ENCODE measurements at regions not wholly inside any gene's neighbourhood (a gene's known extent, or its start where the extent isn't known, plus 50 kb on each side); places are given as distances from the start of the nearest gene placed in this dataset.
A peak's percentile ranks its signal among the peaks of the same experiment; 100 is the strongest.

- H3K9me3 Mint-ChIP-seq = peaks cover 0 to 56% (median 24%) of the 10 kb centered on the region in 7 donors
- H3K4me3 Mint-ChIP-seq = no peak overlapping the region
- ATAC-seq (ENCODE audit: low read depth in 2 of 2) (no peak), DNase-seq (no peak)
- H3K4me1 Mint-ChIP-seq = no peaks in the 10 kb centered on the region
- H3K27me3 Mint-ChIP-seq = peaks cover 0 to 15% (median 2%) of the 10 kb centered on the region in 3 donors
- no peak overlapping the region for H3K27ac Mint-ChIP-seq
- H3K36me3 Mint-ChIP-seq = no peaks in the 10 kb centered on the region
Observed at GRCh38 chr15:38153781-38154180, 98.9 kb upstream of the SPRED1 start.

- Mint-ChIP-seq H3K4me1 (no peaks in the 10 kb centered on the region), H3K36me3 (no peaks in the 10 kb centered on the region), H3K27ac (no peak overlapping the region), H3K27me3 (peaks cover 0 to 15% (median 6%) of the 10 kb centered on the region in 3 donors), H3K9me3 (peaks cover 0 to 51% (median 24%) of the 10 kb centered on the region in 7 donors), H3K4me3 (no peak overlapping the region)
- ATAC-seq (ENCODE audit: low read depth in 2 of 2) (no peak), DNase-seq (no peak)
Observed at GRCh38 chr15:38154255-38154654, 98.4 kb upstream of the SPRED1 start.

- ATAC-seq (ENCODE audit: low read depth in 2 of 2) (no peak), DNase-seq (no peak)
- Mint-ChIP-seq H3K4me1 (no peaks in the 10 kb centered on the region), H3K27ac (no peak overlapping the region), H3K4me3 (no peak overlapping the region), H3K27me3 (peaks cover 0 to 15% (median 6%) of the 10 kb centered on the region in 3 donors), H3K9me3 (peaks cover 0 to 47% (median 22%) of the 10 kb centered on the region in 7 donors), H3K36me3 (no peaks in the 10 kb centered on the region)
Observed at GRCh38 chr15:38154837-38155236, 97.8 kb upstream of the SPRED1 start.

GRCh38 chr15:38163658-38164057 lies 89.0 kb upstream of the SPRED1 start:
- Mint-ChIP-seq H3K4me3 (no peak overlapping the region), H3K36me3 (no peaks in the 10 kb centered on the region), H3K4me1 (no peaks in the 10 kb centered on the region), H3K27me3 (peaks cover 20 to 44% (median 32%) of the 10 kb centered on the region in 3 donors), H3K9me3 (peaks cover 0 to 4% (median 0%) of the 10 kb centered on the region in 7 donors), H3K27ac (no peak overlapping the region)
- no peak for DNase-seq
- no peak for ATAC-seq (ENCODE audit: low read depth in 2 of 2)

- no peak overlapping the region for H3K4me3 Mint-ChIP-seq
- peak overlapping the region in 1 of 6 donors; percentile 2 for H3K27ac Mint-ChIP-seq
- peaks cover 20 to 44% (median 28%) of the 10 kb centered on the region in 3 donors for H3K27me3 Mint-ChIP-seq
- H3K4me1 Mint-ChIP-seq = no peaks in the 10 kb centered on the region
- no peak for ATAC-seq (ENCODE audit: low read depth in 2 of 2)
- H3K9me3 Mint-ChIP-seq = peaks cover 0 to 4% (median 0%) of the 10 kb centered on the region in 7 donors
- DNase-seq = no peak
- no peaks in the 10 kb centered on the region for H3K36me3 Mint-ChIP-seq
Observed at GRCh38 chr15:38164061-38164460, 88.6 kb upstream of the SPRED1 start.

- Mint-ChIP-seq H3K36me3 (no peaks in the 10 kb centered on the region), H3K4me3 (no peak overlapping the region), H3K4me1 (no peaks in the 10 kb centered on the region), H3K27me3 (peaks cover 20 to 44% (median 27%) of the 10 kb centered on the region in 3 donors), H3K27ac (no peak overlapping the region), H3K9me3 (peaks cover 0 to 4% (median 0%) of the 10 kb centered on the region in 7 donors)
- no peak for DNase-seq
- no peak for ATAC-seq (ENCODE audit: low read depth in 2 of 2)
Observed at GRCh38 chr15:38164507-38164906, 88.1 kb upstream of the SPRED1 start.

GRCh38 chr15:38168467-38169070 lies 84.1 kb upstream of the SPRED1 start:
- no peaks in the 10 kb centered on the region for H3K36me3 Mint-ChIP-seq
- H3K27ac Mint-ChIP-seq = no peak overlapping the region
- H3K27me3 Mint-ChIP-seq = peaks cover 24 to 44% (median 34%) of the 10 kb centered on the region in 3 donors

GRCh38 chr15:38171973-38172372 lies 80.7 kb upstream of the SPRED1 start:
- no peaks in the 10 kb centered on the region for H3K4me1 Mint-ChIP-seq
- H3K27ac Mint-ChIP-seq = no peak overlapping the region
- H3K4me3 Mint-ChIP-seq = no peak overlapping the region
- no peak for ATAC-seq (ENCODE audit: low read depth in 2 of 2)
- peaks cover 22 to 58% (median 50%) of the 10 kb centered on the region in 3 donors for H3K27me3 Mint-ChIP-seq
- H3K36me3 Mint-ChIP-seq = no peaks in the 10 kb centered on the region
- H3K9me3 Mint-ChIP-seq = peaks cover 0 to 3% (median 0%) of the 10 kb centered on the region in 7 donors
- no peak for DNase-seq

More at GRCh38 chr15:38168467-38169070, 84.1 kb upstream of the SPRED1 start:
- H3K9me3 Mint-ChIP-seq = peaks cover 0 to 4% (median 1%) of the 10 kb centered on the region in 7 donors
- no peak overlapping the region for H3K4me3 Mint-ChIP-seq
- DNase-seq = no peak
- H3K4me1 Mint-ChIP-seq = no peaks in the 10 kb centered on the region
- ATAC-seq (ENCODE audit: low read depth in 2 of 2) = no peak

GRCh38 chr15:38174691-38175090 lies 77.9 kb upstream of the SPRED1 start:
- no peaks in the 10 kb centered on the region for H3K4me1 Mint-ChIP-seq
- no peak overlapping the region for H3K27ac Mint-ChIP-seq
- H3K27me3 Mint-ChIP-seq = peaks cover 26 to 62% (median 52%) of the 10 kb centered on the region in 3 donors
- ATAC-seq (ENCODE audit: low read depth in 2 of 2) (no peak), DNase-seq (no peak)
- H3K4me3 Mint-ChIP-seq = no peak overlapping the region
- H3K36me3 Mint-ChIP-seq = no peaks in the 10 kb centered on the region
- H3K9me3 Mint-ChIP-seq = peaks cover 0 to 3% (median 0%) of the 10 kb centered on the region in 7 donors

GRCh38 chr15:38176155-38176554 lies 76.5 kb upstream of the SPRED1 start:
- Mint-ChIP-seq H3K36me3 (no peaks in the 10 kb centered on the region), H3K27me3 (peaks cover 27 to 61% (median 53%) of the 10 kb centered on the region in 3 donors), H3K27ac (no peak overlapping the region), H3K9me3 (no peaks in the 10 kb centered on the region), H3K4me1 (no peaks in the 10 kb centered on the region), H3K4me3 (no peak overlapping the region)
- ATAC-seq (ENCODE audit: low read depth in 2 of 2) (no peak), DNase-seq (no peak)

- Mint-ChIP-seq H3K4me3 (no peak overlapping the region), H3K27me3 (peaks cover 27 to 61% (median 51%) of the 10 kb centered on the region in 3 donors)
Observed at GRCh38 chr15:38176691-38177090, 75.9 kb upstream of the SPRED1 start.

GRCh38 chr15:38182900-38183299 lies 69.7 kb upstream of the SPRED1 start:
- ATAC-seq (ENCODE audit: low read depth in 2 of 2) (no peak), DNase-seq (no peak)
- Mint-ChIP-seq H3K27ac (no peak overlapping the region), H3K9me3 (no peaks in the 10 kb centered on the region), H3K4me1 (no peaks in the 10 kb centered on the region), H3K36me3 (no peaks in the 10 kb centered on the region), H3K4me3 (no peak overlapping the region), H3K27me3 (peaks cover 18 to 47% (median 25%) of the 10 kb centered on the region in 3 donors)

More at GRCh38 chr15:38176691-38177090, 75.9 kb upstream of the SPRED1 start:
- DNase-seq (no peak), ATAC-seq (ENCODE audit: low read depth in 2 of 2) (no peak)
- no peaks in the 10 kb centered on the region for H3K36me3 Mint-ChIP-seq
- H3K9me3 Mint-ChIP-seq = no peaks in the 10 kb centered on the region
- H3K4me1 Mint-ChIP-seq = no peaks in the 10 kb centered on the region
- no peak overlapping the region for H3K27ac Mint-ChIP-seq

- DNase-seq (no peak), ATAC-seq (ENCODE audit: low read depth in 2 of 2) (no peak)
- no peak overlapping the region for H3K4me3 Mint-ChIP-seq
- H3K36me3 Mint-ChIP-seq = no peaks in the 10 kb centered on the region
- H3K9me3 Mint-ChIP-seq = no peaks in the 10 kb centered on the region
- peaks cover 24 to 57% (median 33%) of the 10 kb centered on the region in 3 donors for H3K27me3 Mint-ChIP-seq
- no peaks in the 10 kb centered on the region for H3K4me1 Mint-ChIP-seq
- no peak overlapping the region for H3K27ac Mint-ChIP-seq
Observed at GRCh38 chr15:38186507-38186906, 66.1 kb upstream of the SPRED1 start.

- Mint-ChIP-seq H3K36me3 (no peaks in the 10 kb centered on the region), H3K27ac (peak overlapping the region in 1 of 6 donors; percentile 77)
Observed at GRCh38 chr15:38187630-38188313, 64.9 kb upstream of the SPRED1 start.

More at GRCh38 chr15:38187630-38188313, 64.9 kb upstream of the SPRED1 start:
- no peak for ATAC-seq (ENCODE audit: low read depth in 2 of 2)
- H3K27me3 Mint-ChIP-seq = peaks cover 24 to 54% (median 33%) of the 10 kb centered on the region in 3 donors
- no peaks in the 10 kb centered on the region for H3K4me1 Mint-ChIP-seq
- H3K4me3 Mint-ChIP-seq = no peak overlapping the region
- H3K9me3 Mint-ChIP-seq = no peaks in the 10 kb centered on the region
- no peak for DNase-seq
